ENCODE measurements at regions not wholly inside any gene's neighbourhood (a gene's known extent, or its start where the extent isn't known, plus 50 kb on each side); places are given as distances from the start of the nearest gene placed in this dataset.

- Histone ChIP-seq H3K4ac (ENCODE audit: low read depth, low read length) (no peak overlapping the region), H3K4me1 (ENCODE audit: control insufficient read depth, insufficient read depth, low read length) (no peaks in the 10 kb centered on the region), H2BK20ac (ENCODE audit: low read depth, low read length) (no peak overlapping the region), H2AK9ac (replicated peaks; ENCODE audit: low read depth, low read length, poor library complexity) (no peak overlapping the region), H4K5ac (ENCODE audit: low read depth, low read length) (no peak overlapping the region), H3K23ac (ENCODE audit: low read depth, low read length) (no peak overlapping the region), H3K56ac (ENCODE audit: extremely low read depth, insufficient read depth, low read length) (no peak overlapping the region), H4K8ac (ENCODE audit: low read depth in 2 of 2, low read length in 2 of 2) (no peak overlapping the region), H2BK120ac (ENCODE audit: low read depth, low read length) (no peak overlapping the region), H2AK5ac (ENCODE audit: low read depth, low read length) (no peak overlapping the region), H2BK5ac (ENCODE audit: low read depth, low read length, poor library complexity, severe bottlenecking) (no peak overlapping the region), H3K18ac (ENCODE audit: low read depth, low read length) (no peak overlapping the region), H4K20me1 (ENCODE audit: insufficient read depth, low read length) (no peaks in the 10 kb centered on the region), H3K9me1 (ENCODE audit: insufficient read depth, low read length) (no peaks in the 10 kb centered on the region), H3K27ac (ENCODE audit: insufficient read depth, low read length) (no peak overlapping the region), H3K4me2 (ENCODE audit: low read depth, low read length) (no peak overlapping the region), H3K27me3 (ENCODE audit: control insufficient read depth, insufficient read depth, low read length) (no peaks in the 10 kb centered on the region), H2BK15ac (ENCODE audit: low read depth, low read length) (no peak overlapping the region), H3K4me3 (ENCODE audit: insufficient read depth, low read depth, low read length) (no peak overlapping the region), H3K9ac (ENCODE audit: low read depth, low read length) (no peak overlapping the region), H3K14ac (replicated peaks; ENCODE audit: low read depth, low read length) (no peak overlapping the region), H3K9me3 (ENCODE audit: control insufficient read depth, insufficient read depth, low read length) (0 out of 2 replicates have a peak, but pooled peaks cover 4% of the 10 kb centered on the region), H3K36me3 (ENCODE audit: control insufficient read depth, insufficient read depth, low read length) (no peaks in the 10 kb centered on the region), H2AFZ (replicated peaks; ENCODE audit: low read length, poor library complexity) (no peak overlapping the region), H3K79me1 (ENCODE audit: low read depth in 1 of 2, low read length in 2 of 2) (no peaks in the 10 kb centered on the region), H4K91ac (ENCODE audit: insufficient read depth, low read depth, low read length) (no peak overlapping the region)
- dilution Hi-C loops (cut with HindIII; ENCODE audit: low sequenced_read_pairs, unreplicated experiment) (no loop called here), in situ Hi-C loops (cut with MboI; ENCODE audit: low sequenced_read_pairs) (no loop called here), intact Hi-C loops (cut with micrococcal nuclease) (no loop called here)
- ChIA-PET POLR2A (ENCODE audit: unreplicated experiment) (no interaction called here), CTCF (interaction anchor here (1.6 kb wide), 1 partner anchor 13 kb away, joined by 5 read pairs; no protein-coding TSS in a partner anchor)
- DNase-seq (no peak), ATAC-seq (ENCODE audit: low read depth) (no peak)
- BruUV-seq (replicated peaks) = no TSS peak
- TF ChIP-seq CHD1 (IDR thresholded peaks at IDR 0.05; ENCODE audit: low read depth, low read length) = no peak
- TF ChIP-seq, protein P1, sequence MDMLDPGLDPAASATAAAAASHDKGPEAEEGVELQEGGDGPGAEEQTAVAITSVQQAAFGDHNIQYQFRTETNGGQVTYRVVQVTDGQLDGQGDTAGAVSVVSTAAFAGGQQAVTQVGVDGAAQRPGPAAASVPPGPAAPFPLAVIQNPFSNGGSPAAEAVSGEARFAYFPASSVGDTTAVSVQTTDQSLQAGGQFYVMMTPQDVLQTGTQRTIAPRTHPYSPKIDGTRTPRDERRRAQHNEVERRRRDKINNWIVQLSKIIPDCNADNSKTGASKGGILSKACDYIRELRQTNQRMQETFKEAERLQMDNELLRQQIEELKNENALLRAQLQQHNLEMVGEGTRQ (IDR thresholded peaks at IDR 0.05; ENCODE audit: low read depth, low read length) = no peak
- no peak for TF ChIP-seq FOS (IDR thresholded peaks at IDR 0.05; ENCODE audit: low read depth, low read length)
- TF ChIP-seq MAFK (IDR thresholded peaks at IDR 0.05; ENCODE audit: low read depth, low read length) = no peak
- no peak for TF ChIP-seq RAD21 (IDR thresholded peaks at IDR 0.05; ENCODE audit: low read length)
- no peak for TF ChIP-seq NFE2L2 (IDR thresholded peaks at IDR 0.05; ENCODE audit: low read depth, low read length)
- no peak for TF ChIP-seq SMC3 (IDR thresholded peaks at IDR 0.05; ENCODE audit: low read depth, low read length)
- TF ChIP-seq RCOR1 (IDR thresholded peaks at IDR 0.05; ENCODE audit: insufficient replicate concordance, low read length) = no peak
- TF ChIP-seq CEBPB (IDR thresholded peaks at IDR 0.05; ENCODE audit: low read depth, low read length) = no peak
- no peak for TF ChIP-seq MAZ (IDR thresholded peaks at IDR 0.05; ENCODE audit: borderline replicate concordance, low read depth, low read length)
- no peak for TF ChIP-seq RFX5 (IDR thresholded peaks at IDR 0.05; ENCODE audit: low read depth, low read length)
- no peak for TF ChIP-seq BHLHE40 (IDR thresholded peaks at IDR 0.05; ENCODE audit: low read depth, low read length)
- TF ChIP-seq POLR2A (IDR thresholded peaks at IDR 0.05; ENCODE audit: low read depth, low read length) = no peak
- TF ChIP-seq, protein P2, sequence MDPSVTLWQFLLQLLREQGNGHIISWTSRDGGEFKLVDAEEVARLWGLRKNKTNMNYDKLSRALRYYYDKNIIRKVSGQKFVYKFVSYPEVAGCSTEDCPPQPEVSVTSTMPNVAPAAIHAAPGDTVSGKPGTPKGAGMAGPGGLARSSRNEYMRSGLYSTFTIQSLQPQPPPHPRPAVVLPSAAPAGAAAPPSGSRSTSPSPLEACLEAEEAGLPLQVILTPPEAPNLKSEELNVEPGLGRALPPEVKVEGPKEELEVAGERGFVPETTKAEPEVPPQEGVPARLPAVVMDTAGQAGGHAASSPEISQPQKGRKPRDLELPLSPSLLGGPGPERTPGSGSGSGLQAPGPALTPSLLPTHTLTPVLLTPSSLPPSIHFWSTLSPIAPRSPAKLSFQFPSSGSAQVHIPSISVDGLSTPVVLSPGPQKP (IDR thresholded peaks at IDR 0.05; ENCODE audit: borderline replicate concordance, low read depth, low read length) = no peak
Measured at GRCh38 chr4:12645732-12646131, 838.4 kb downstream of the RAB28 start.
